ENCODE measurements at regions not wholly inside any gene's neighbourhood (a gene's known extent, or its start where the extent isn't known, plus 50 kb on each side); places are given as distances from the start of the nearest gene placed in this dataset.

DNA sequence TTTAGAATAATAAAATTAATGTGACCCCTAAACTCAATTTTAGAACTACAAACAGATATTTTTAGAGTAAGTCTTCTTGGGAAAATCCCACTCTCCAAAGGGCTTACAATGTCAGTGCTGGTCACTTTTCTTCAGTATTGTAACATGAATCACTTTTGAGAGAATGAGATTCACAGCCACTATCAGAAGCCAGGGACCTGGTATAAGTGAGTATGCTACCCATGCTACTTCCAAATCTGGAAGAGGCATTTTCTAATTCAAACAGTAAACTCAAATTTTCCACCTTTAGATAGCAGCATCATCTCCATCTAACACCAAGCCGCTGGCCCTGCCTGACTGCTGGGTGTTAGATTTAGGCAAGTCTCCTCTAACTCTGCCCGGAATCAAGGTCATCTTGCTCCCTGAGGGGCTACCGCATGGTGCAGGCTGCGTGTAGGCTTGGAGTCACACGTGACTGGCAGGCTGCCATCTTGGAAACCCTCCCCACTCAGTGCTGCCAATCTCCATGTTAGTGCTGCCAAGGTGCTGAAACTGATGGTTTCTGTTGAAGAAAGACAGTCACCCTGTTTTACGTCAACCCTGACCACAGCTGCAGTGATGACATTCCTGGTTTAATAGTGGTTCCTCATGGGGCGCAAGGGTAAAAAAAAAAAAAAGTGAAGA, 882.9 kb upstream of the B3GALT2 start:
- intact Hi-C loops (cut with micrococcal nuclease), result loop anchor here (10.0 kb wide), 1 partner anchor 654 kb away; no protein-coding TSS in a partner anchor
- Histone ChIP-seq H3K9me3 (replicated peaks; ENCODE audit: control insufficient read depth, insufficient read depth, low read length) (no peaks in the 10 kb centered on the region), H3K9ac (replicated peaks; ENCODE audit: extremely low read depth, insufficient read depth, low read length) (no peak overlapping the region), H3K9me1 (replicated peaks; ENCODE audit: control insufficient read depth, extremely low read depth, insufficient read depth, low read length) (no peaks in the 10 kb centered on the region), H3K27me3 (ENCODE audit: control insufficient read depth in 2 of 2, insufficient read depth in 2 of 2, low read length in 2 of 2) (no peaks in the 10 kb centered on the region), H3K4me3 (replicated peaks in 1 of 3; ENCODE audit: insufficient read depth in 1 of 3, low read depth in 1 of 3, low read length in 3 of 3) (no peak overlapping the region), H3K4me1 (ENCODE audit: control insufficient read depth, extremely low read depth, insufficient read depth, low read length) (peaks cover 2% of the 10 kb centered on the region), H2AFZ (ENCODE audit: low read depth, low read length) (no peak overlapping the region), H3K4me2 (ENCODE audit: insufficient read depth, low read length) (no peak overlapping the region), H3K36me3 (ENCODE audit: control insufficient read depth in 2 of 2, extremely low read depth in 1 of 2, insufficient read depth in 2 of 2, low read length in 2 of 2) (no peaks in the 10 kb centered on the region), H3K27ac (ENCODE audit: insufficient read depth, low read depth, low read length) (no peak overlapping the region), H4K20me1 (replicated peaks; ENCODE audit: control insufficient read depth, extremely low read depth, insufficient read depth, low read length) (no peaks in the 10 kb centered on the region), H3K79me2 (ENCODE audit: control insufficient read depth, insufficient read depth, low read length) (no peaks in the 10 kb centered on the region)
- CTCF ChIA-PET, result no interaction called here
- no peak for DNase-seq (ENCODE audit: low read depth, low spot score)
- no peak for FAIRE-seq
- TF ChIP-seq POLR2AphosphoS5 (IDR thresholded peaks at IDR 0.05; ENCODE audit: insufficient read depth, low read depth, low read length) (no peak), MYC (IDR thresholded peaks at IDR 0.05; ENCODE audit: low read depth, low read length) (no peak), JUN (IDR thresholded peaks at IDR 0.05; ENCODE audit: borderline replicate concordance, insufficient read depth, insufficient read length, low read depth) (no peak), FOS (IDR thresholded peaks at IDR 0.05; ENCODE audit: borderline replicate concordance, insufficient read depth, low read length) (no peak)
- TF ChIP-seq, protein P1, sequence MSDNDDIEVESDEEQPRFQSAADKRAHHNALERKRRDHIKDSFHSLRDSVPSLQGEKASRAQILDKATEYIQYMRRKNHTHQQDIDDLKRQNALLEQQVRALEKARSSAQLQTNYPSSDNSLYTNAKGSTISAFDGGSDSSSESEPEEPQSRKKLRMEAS (IDR thresholded peaks at IDR 0.05; ENCODE audit: insufficient read depth, insufficient read length), result no peak
- no TSS peak for BruUV-seq (replicated peaks)
- dilution Hi-C loops (cut with MboI; ENCODE audit: extremely low pct_ligation_motif_present, low sequenced_read_pairs), result no loop called here
- POLR2A ChIA-PET, result no interaction called here

DNA sequence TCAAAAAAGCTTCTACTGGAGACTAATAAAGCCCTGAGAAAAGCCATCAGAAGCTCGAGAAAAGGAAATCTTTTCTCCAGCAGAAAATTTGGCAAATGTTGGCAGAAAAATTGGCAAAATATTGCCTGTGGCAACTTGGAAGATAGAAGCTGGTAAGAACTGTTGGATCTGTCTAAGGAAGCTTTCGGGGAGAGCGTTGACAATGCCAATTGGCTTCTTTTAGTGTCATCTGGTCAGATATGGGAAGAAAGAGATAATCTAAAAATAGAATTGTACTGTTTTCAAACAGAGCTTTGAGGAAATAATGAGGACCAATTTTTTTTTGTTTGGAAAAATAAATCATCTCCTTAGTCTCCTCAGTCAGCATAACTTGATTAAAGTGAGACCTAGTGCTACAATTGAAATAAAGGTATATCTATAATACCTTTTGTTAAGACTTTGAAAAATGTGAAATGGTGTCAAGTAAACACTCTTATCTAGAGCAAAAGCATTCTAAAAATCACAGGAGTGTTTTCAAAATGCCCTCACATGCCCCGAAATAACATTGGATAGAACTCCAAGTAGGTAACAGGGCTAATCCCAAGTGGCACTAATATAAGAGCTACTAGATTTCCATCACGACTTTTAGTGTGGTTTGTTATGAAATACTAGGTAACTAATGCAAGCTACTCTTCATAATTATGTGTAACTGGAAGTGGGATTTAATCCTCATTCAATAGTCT, 882.2 kb upstream of the B3GALT2 start:
- no peak overlapping the region for H2AFZ ChIP-seq (ENCODE audit: low read depth, low read length)
- ChIA-PET CTCF (interaction anchor here (0.9 kb wide), 1 partner anchor 8 kb away, joined by 3 read pairs; no protein-coding TSS in a partner anchor), POLR2A (no interaction called here)
- no peaks in the 10 kb centered on the region for H3K36me3 ChIP-seq (ENCODE audit: control insufficient read depth in 2 of 2, extremely low read depth in 1 of 2, insufficient read depth in 2 of 2, low read length in 2 of 2)
- no peak overlapping the region for H3K9ac ChIP-seq (replicated peaks; ENCODE audit: extremely low read depth, insufficient read depth, low read length)
- no peaks in the 10 kb centered on the region for H4K20me1 ChIP-seq (replicated peaks; ENCODE audit: control insufficient read depth, extremely low read depth, insufficient read depth, low read length)
- H3K4me1 ChIP-seq (ENCODE audit: control insufficient read depth, extremely low read depth, insufficient read depth, low read length), result peaks cover 2% of the 10 kb centered on the region
- FAIRE-seq (no peak), DNase-seq (ENCODE audit: low read depth, low spot score) (no peak)
- intact Hi-C loops (cut with micrococcal nuclease) (loop anchor here (10.0 kb wide), 1 partner anchor 654 kb away; no protein-coding TSS in a partner anchor), dilution Hi-C loops (cut with MboI; ENCODE audit: extremely low pct_ligation_motif_present, low sequenced_read_pairs) (no loop called here)
- H3K4me2 ChIP-seq (ENCODE audit: insufficient read depth, low read length), result no peak overlapping the region
- H3K9me1 ChIP-seq (replicated peaks; ENCODE audit: control insufficient read depth, extremely low read depth, insufficient read depth, low read length), result no peaks in the 10 kb centered on the region
- no peaks in the 10 kb centered on the region for H3K9me3 ChIP-seq (replicated peaks; ENCODE audit: control insufficient read depth, insufficient read depth, low read length)
- H3K27ac ChIP-seq (ENCODE audit: insufficient read depth, low read depth, low read length), result no peak overlapping the region
- H3K27me3 ChIP-seq (ENCODE audit: control insufficient read depth in 2 of 2, insufficient read depth in 2 of 2, low read length in 2 of 2), result no peaks in the 10 kb centered on the region
- no peaks in the 10 kb centered on the region for H3K79me2 ChIP-seq (ENCODE audit: control insufficient read depth, insufficient read depth, low read length)
- TF ChIP-seq GATA2 (IDR thresholded peaks at IDR 0.05; ENCODE audit: insufficient read depth, insufficient read length, low read depth, low read length) (no peak), POLR2AphosphoS5 (IDR thresholded peaks at IDR 0.05; ENCODE audit: insufficient read depth, low read depth, low read length) (no peak), JUN (IDR thresholded peaks at IDR 0.05; ENCODE audit: borderline replicate concordance, insufficient read depth, insufficient read length, low read depth) (no peak), EZH2 (IDR thresholded peaks at IDR 0.05; ENCODE audit: borderline replicate concordance, low read depth, low read length, severe bottlenecking) (no peak), FOS (IDR thresholded peaks at IDR 0.05; ENCODE audit: borderline replicate concordance, insufficient read depth, low read length) (no peak), MYC (IDR thresholded peaks at IDR 0.05; ENCODE audit: low read depth, low read length) (no peak), POLR2A (IDR thresholded peaks at IDR 0.05; ENCODE audit: low read depth, low read length) (no peak)
- TF ChIP-seq, protein P2, sequence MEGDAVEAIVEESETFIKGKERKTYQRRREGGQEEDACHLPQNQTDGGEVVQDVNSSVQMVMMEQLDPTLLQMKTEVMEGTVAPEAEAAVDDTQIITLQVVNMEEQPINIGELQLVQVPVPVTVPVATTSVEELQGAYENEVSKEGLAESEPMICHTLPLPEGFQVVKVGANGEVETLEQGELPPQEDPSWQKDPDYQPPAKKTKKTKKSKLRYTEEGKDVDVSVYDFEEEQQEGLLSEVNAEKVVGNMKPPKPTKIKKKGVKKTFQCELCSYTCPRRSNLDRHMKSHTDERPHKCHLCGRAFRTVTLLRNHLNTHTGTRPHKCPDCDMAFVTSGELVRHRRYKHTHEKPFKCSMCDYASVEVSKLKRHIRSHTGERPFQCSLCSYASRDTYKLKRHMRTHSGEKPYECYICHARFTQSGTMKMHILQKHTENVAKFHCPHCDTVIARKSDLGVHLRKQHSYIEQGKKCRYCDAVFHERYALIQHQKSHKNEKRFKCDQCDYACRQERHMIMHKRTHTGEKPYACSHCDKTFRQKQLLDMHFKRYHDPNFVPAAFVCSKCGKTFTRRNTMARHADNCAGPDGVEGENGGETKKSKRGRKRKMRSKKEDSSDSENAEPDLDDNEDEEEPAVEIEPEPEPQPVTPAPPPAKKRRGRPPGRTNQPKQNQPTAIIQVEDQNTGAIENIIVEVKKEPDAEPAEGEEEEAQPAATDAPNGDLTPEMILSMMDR (IDR thresholded peaks at IDR 0.05; ENCODE audit: extremely low read depth in 1 of 2, insufficient read depth in 1 of 2, low read depth in 1 of 2, low read length in 2 of 2), result no peak
- TF ChIP-seq, protein P1 (IDR thresholded peaks at IDR 0.05; ENCODE audit: insufficient read depth, insufficient read length), result no peak
- BruUV-seq (replicated peaks), result no TSS peak
- no peak overlapping the region for H3K4me3 ChIP-seq (replicated peaks in 1 of 3; ENCODE audit: insufficient read depth in 1 of 3, low read depth in 1 of 3, low read length in 3 of 3)
